B cell (primary cell): ENCODE measurements at regions not wholly inside any gene's neighbourhood (a gene's known extent, or its start where the extent isn't known, plus 50 kb on each side); places are given as distances from the start of the nearest gene placed in this dataset.

Experiments
- ATAC-seq: fragments of 200-7000 bp; cut with Tn5 transposase; one replicate; pipeline ENCODE4 v1.10.0; 2021; ENCODE audit warnings: low read depth, mild to moderate bottlenecking, moderate number of reproducible peaks, moderate library complexity
- CTCF ChIA-PET: fragments of 350-600 bp; sonication (Branson Sonifier 250); formaldehyde crosslinking; loops from one replicate; lab custom pipeline; 2021; ENCODE audit warnings: antibody characterized with exemption, inconsistent platforms; lab: Charles Lee
- POLR2A ChIA-PET: fragments of 350-600 bp; sonication (Branson Sonifier 250); formaldehyde crosslinking; loops from one replicate; lab custom pipeline; 2021; ENCODE audit warnings: antibody characterized with exemption; lab: Charles Lee
- DNase-seq: peaks from one replicate; pipeline ENCODE4 v3.0.0; 2013
- H2AFZ ChIP-seq: 2 replicates; pipeline ENCODE4 v1.6.1; 2012; ENCODE audit warnings: mild to moderate bottlenecking, low read depth, low read length; ENCODE audit not compliant: insufficient read depth, poor library complexity, severe bottlenecking
- H3K27ac ChIP-seq, 2 donors: 1 replicate in 1 of 2; 2 replicates in 1 of 2; pipeline ENCODE4 v1.5.1; 2012 to 2013; ENCODE audit warnings: low read length in 2 of 2, mild to moderate bottlenecking in 2 of 2, moderate library complexity in 1 of 2
- H3K27me3 ChIP-seq, 4 experiments: fragments of 200-600 bp in 1 of 4; sonication (generic) in 1 of 4; replicated peaks in 1 of 4; 1 replicate in 2 of 4; 2 replicates in 2 of 4; pipeline versions ENCODE4 v1.6.1 to v1.7.0; 2013 to 2016; ENCODE audit warnings: low read length in 3 of 4, mild to moderate bottlenecking in 2 of 4, mixed read lengths in 1 of 4, moderate library complexity in 1 of 4; ENCODE audit not compliant: insufficient read depth in 4 of 4, control insufficient read depth in 3 of 4; ENCODE audit errors: control extremely low read depth in 1 of 4
- H3K36me3 ChIP-seq, 2 experiments: replicated peaks in 1 of 2; 1 replicate in 1 of 2; 2 replicates in 1 of 2; pipeline versions ENCODE4 v1.6.1 to v1.7.1; 2013; ENCODE audit warnings: low read length in 1 of 2; ENCODE audit not compliant: insufficient read depth in 2 of 2, control insufficient read depth in 1 of 2; ENCODE audit errors: control extremely low read depth in 1 of 2, extremely low read depth in 1 of 2
- H3K4me1 ChIP-seq, 2 donors: fragments of 200-600 bp in 1 of 2; sonication (generic) in 1 of 2; 1 replicate in 1 of 2; 2 replicates in 1 of 2; pipeline versions ENCODE4 v1.5.1 to v1.6.1; 2013 to 2017; ENCODE audit warnings: low read length in 2 of 2; ENCODE audit not compliant: control insufficient read depth in 2 of 2, insufficient read depth in 2 of 2
- H3K4me2 ChIP-seq: replicated peaks from 2 replicates; pipeline ENCODE3; 2012; ENCODE audit warnings: mild to moderate bottlenecking, low read depth, low read length; ENCODE audit not compliant: poor library complexity, severe bottlenecking
- H3K4me3 ChIP-seq, 5 experiments: fragments of 200-600 bp in 1 of 5; sonication (generic) in 1 of 5; 1 replicate in 3 of 5; 2 replicates in 2 of 5; pipeline versions ENCODE4 v1.5.1 to v1.7.0; 2011 to 2016; ENCODE audit warnings: low read length in 4 of 5, mild to moderate bottlenecking in 4 of 5, low read depth in 2 of 5, control low read depth in 1 of 5, moderate library complexity in 1 of 5; ENCODE audit not compliant: insufficient read depth in 1 of 5; ENCODE audit errors: control extremely low read depth in 1 of 5, extremely low read depth in 1 of 5
- H3K79me2 ChIP-seq: fragments of 200-600 bp; sonication (generic); one replicate; pipeline ENCODE4 v1.6.0; 2016; ENCODE audit warnings: low read length; ENCODE audit not compliant: control insufficient read depth, insufficient read depth
- H3K9ac ChIP-seq: fragments of 200-600 bp; sonication (generic); 2 replicates; pipeline ENCODE4 v1.6.1; 2017; ENCODE audit warnings: mild to moderate bottlenecking, low read length, moderate library complexity
- H3K9me3 ChIP-seq, 3 donors: one replicate each; pipeline versions ENCODE4 v1.6.1 to v1.7.1; 2013; ENCODE audit warnings: low read length in 2 of 3; ENCODE audit not compliant: control insufficient read depth in 2 of 3, insufficient read depth in 1 of 3; ENCODE audit errors: control extremely low read depth in 1 of 3
- H4K20me1 ChIP-seq: 2 replicates; pipeline ENCODE4 v1.6.0; 2012; ENCODE audit warnings: mild to moderate bottlenecking, low read length; ENCODE audit not compliant: insufficient read depth, control insufficient read depth, poor library complexity, severe bottlenecking
- H3K27ac Mint-ChIP-seq: one replicate; pipeline ENCODE4 v1.8.0; 2021; ENCODE audit warnings: mixed read lengths
- H3K27me3 Mint-ChIP-seq: one replicate; pipeline ENCODE4 v1.8.0; 2021; ENCODE audit warnings: mixed read lengths
- H3K4me1 Mint-ChIP-seq: one replicate; pipeline ENCODE4 v1.8.0; 2021; ENCODE audit warnings: mixed read lengths
- H3K4me3 Mint-ChIP-seq: one replicate; pipeline ENCODE4 v1.8.0; 2021; ENCODE audit warnings: mixed read lengths
- H3K9me3 Mint-ChIP-seq: one replicate; pipeline ENCODE4 v1.8.0; 2022; ENCODE audit warnings: mixed read lengths; ENCODE audit not compliant: insufficient read depth
- CTCF ChIP-seq: fragments of 200-600 bp; IDR thresholded peaks from one replicate; pipeline ENCODE4 v1.8.0; 2022; ENCODE audit warnings: antibody characterized with exemption, mild to moderate bottlenecking
- EZH2 ChIP-seq: IDR thresholded peaks from 2 replicates; pipeline ENCODE4 v1.6.1; 2012; ENCODE audit warnings: borderline replicate concordance, low read depth, mild to moderate bottlenecking, moderate library complexity, low read length; ENCODE audit not compliant: insufficient read depth, poor library complexity, severe bottlenecking
- WGBS: methylation state at CpG from one replicate; pipeline ENCODE4 v1.1.5; 2013; ENCODE audit warnings: missing lambda C conversion rate; ENCODE audit not compliant: insufficient coverage; 5-methylcytosine and 5-hydroxymethylcytosine counted together
- intact Hi-C: fragments of 100-400 bp; cut with micrococcal nuclease; formaldehyde crosslinking; loops from one replicate; pipeline ENCODE4 v1.10.0; 2022

- no peak overlapping the region for H3K9ac ChIP-seq
- no peaks in the 10 kb centered on the region for H4K20me1 ChIP-seq
- H3K27me3 ChIP-seq = no peaks in the 10 kb centered on the region
- no peak overlapping the region for H3K4me3 ChIP-seq
- TF ChIP-seq EZH2 (no peak), CTCF (no peak)
- H3K4me3 Mint-ChIP-seq = no peak overlapping the region
- H3K79me2 ChIP-seq = no peaks in the 10 kb centered on the region
- H3K9me3 ChIP-seq = peaks cover 0 to 26% (median 2%) of the 10 kb centered on the region in 3 donors
- no peak overlapping the region for H2AFZ ChIP-seq
- WGBS = 86% methylated on average over 7 of the region's 12 CpGs
- H3K4me1 ChIP-seq = no peaks in the 10 kb centered on the region
- no peak overlapping the region for H3K27ac Mint-ChIP-seq
- peaks cover 9% of the 10 kb centered on the region for H3K9me3 Mint-ChIP-seq
- intact Hi-C loops = no loop called here
- H3K4me2 ChIP-seq = no peak overlapping the region
- CTCF ChIA-PET = no interaction called here
- no peaks in the 10 kb centered on the region for H3K4me1 Mint-ChIP-seq
- POLR2A ChIA-PET = no interaction called here
- H3K27ac ChIP-seq = no peak overlapping the region
- ATAC-seq (no peak), DNase-seq (no peak)
- H3K36me3 ChIP-seq = no peaks in the 10 kb centered on the region
- H3K27me3 Mint-ChIP-seq = peaks cover under 1% of the 10 kb centered on the region
These were observed 95.2 kb upstream of the IRX3 start for GRCh38 chr16:54381601-54382313.

GRCh38 chr16:54375071-54375470 is 88.5 kb upstream of the IRX3 start:
- no peak overlapping the region for H3K27ac ChIP-seq
- ChIA-PET POLR2A (no interaction called here), CTCF (no interaction called here)
- no peak overlapping the region for H3K4me3 ChIP-seq
- H4K20me1 ChIP-seq = no peaks in the 10 kb centered on the region
- Mint-ChIP-seq H3K4me1 (peaks cover 2% of the 10 kb centered on the region), H3K4me3 (no peak overlapping the region), H3K9me3 (peaks cover 4% of the 10 kb centered on the region), H3K27ac (no peak overlapping the region), H3K27me3 (peaks cover 39% of the 10 kb centered on the region)
- peaks cover 0 to 18% (median 0%) of the 10 kb centered on the region in 3 donors for H3K9me3 ChIP-seq
- no peaks in the 10 kb centered on the region for H3K4me1 ChIP-seq
- no peak overlapping the region for H3K9ac ChIP-seq
- intact Hi-C loops = no loop called here
- WGBS = 57% methylated on average over 8 of the region's 8 CpGs
- H2AFZ ChIP-seq = no peak overlapping the region
- DNase-seq (no peak), ATAC-seq (no peak)
- no peaks in the 10 kb centered on the region for H3K36me3 ChIP-seq
- H3K4me2 ChIP-seq = no peak overlapping the region
- no peaks in the 10 kb centered on the region for H3K79me2 ChIP-seq
- H3K27me3 ChIP-seq = peaks cover 0 to 23% (median 4%) of the 10 kb centered on the region in 4 experiments
- TF ChIP-seq CTCF = no peak
- no peak for TF ChIP-seq EZH2
